Stimulated activated effector memory CD8-positive, alpha-beta T cell treated with anti-CD3 and anti-CD28 coated beads, Interleukin-12 subunit alpha, Interleukin-12 subunit beta, amount 100 ng/mL, for 72 hours (primary cell): ENCODE measurements at regions not wholly inside any gene's neighbourhood (a gene's known extent, or its start where the extent isn't known, plus 50 kb on each side); places are given as distances from the start of the nearest gene placed in this dataset.
"Not testable (repeated sequence)": the region's sequence is repeated elsewhere in the genome, so short reads cannot be mapped to it uniquely, and the experiment has no call there.

Source experiments
- ATAC-seq: fragments of 150-1000 bp; cut with Tn5 transposase; 2 replicates; pipeline ENCODE4 v1.10.0; 2021
- DNase-seq, 2 donors: peaks; one replicate each; pipeline ENCODE4 v3.0.0; 2021 to 2022; ENCODE audit warnings: low spot score in 2 of 2
- H3K27ac Mint-ChIP-seq: one replicate; pipeline ENCODE4 v1.8.0; 2022; ENCODE audit warnings: mild to moderate bottlenecking, mixed read lengths
- H3K36me3 Mint-ChIP-seq: one replicate; pipeline ENCODE4 v1.8.0; 2022; ENCODE audit warnings: mild to moderate bottlenecking, mixed read lengths
- H3K4me1 Mint-ChIP-seq: one replicate; pipeline ENCODE4 v1.8.0; 2022; ENCODE audit warnings: mixed read lengths
- H3K4me3 Mint-ChIP-seq: one replicate; pipeline ENCODE4 v1.8.0; 2022; ENCODE audit warnings: mild to moderate bottlenecking, mixed read lengths
- H3K9me3 Mint-ChIP-seq: one replicate; pipeline ENCODE4 v1.8.0; 2022; ENCODE audit warnings: mixed read lengths

GRCh38 chr7:87007038-87007437 is 52.4 kb downstream of the ELAPOR2 start:
- ATAC-seq = peak; percentile 78
- Mint-ChIP-seq H3K27ac (no peak overlapping the region), H3K4me1 (peaks cover 17% of the 10 kb centered on the region), H3K9me3 (no peaks in the 10 kb centered on the region), H3K36me3 (no peaks in the 10 kb centered on the region), H3K4me3 (no peak overlapping the region)
- DNase-seq = no peak

- H3K4me1 Mint-ChIP-seq = peaks cover 17% of the 10 kb centered on the region
- no peak overlapping the region for H3K4me3 Mint-ChIP-seq
- no peaks in the 10 kb centered on the region for H3K36me3 Mint-ChIP-seq
- no peaks in the 10 kb centered on the region for H3K9me3 Mint-ChIP-seq
- DNase-seq (no peak), ATAC-seq (no peak)
- H3K27ac Mint-ChIP-seq = no peak overlapping the region
These were observed 54.5 kb downstream of the ELAPOR2 start for GRCh38 chr7:87004956-87005355.

GRCh38 chr7:87003872-87004798 is 55.3 kb downstream of the ELAPOR2 start:
- ATAC-seq = peak; percentile 51
- Mint-ChIP-seq H3K27ac (no peak overlapping the region), H3K4me3 (no peak overlapping the region), H3K36me3 (no peaks in the 10 kb centered on the region), H3K4me1 (peaks cover 17% of the 10 kb centered on the region), H3K9me3 (no peaks in the 10 kb centered on the region)
- DNase-seq = no peak

- H3K9me3 Mint-ChIP-seq = no peaks in the 10 kb centered on the region
- DNase-seq = no peak
- H3K36me3 Mint-ChIP-seq = no peaks in the 10 kb centered on the region
- H3K27ac Mint-ChIP-seq = no peak overlapping the region
- H3K4me3 Mint-ChIP-seq = no peak overlapping the region
- peaks cover 8% of the 10 kb centered on the region for H3K4me1 Mint-ChIP-seq
- peak; percentile 21 for ATAC-seq
These were observed 58.2 kb downstream of the ELAPOR2 start for GRCh38 chr7:87001214-87001613.

DNA sequence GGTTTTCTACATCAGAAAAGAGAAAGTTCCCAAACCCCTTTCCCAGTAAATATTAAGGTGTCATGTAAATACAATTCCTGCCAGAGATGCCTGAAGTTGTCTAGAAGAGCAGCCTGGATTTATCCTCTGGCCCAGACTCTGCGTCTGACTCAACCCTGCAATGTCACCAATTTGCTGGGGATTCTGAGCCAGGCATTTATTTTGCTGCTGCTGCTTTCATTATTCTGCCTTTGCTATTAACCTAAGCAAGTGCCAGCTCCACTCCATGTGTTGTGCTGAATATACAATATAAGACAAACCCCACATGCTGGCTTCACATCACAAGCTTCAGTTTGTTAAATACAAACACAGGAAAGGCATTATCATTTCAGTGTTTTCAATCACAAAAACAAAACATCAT is 59.1 kb downstream of the ELAPOR2 start:
- DNase-seq = no peak
- ATAC-seq = no peak
- H3K36me3 Mint-ChIP-seq = no peaks in the 10 kb centered on the region
- H3K4me3 Mint-ChIP-seq = no peak overlapping the region
- peaks cover 8% of the 10 kb centered on the region for H3K4me1 Mint-ChIP-seq
- H3K27ac Mint-ChIP-seq = no peak overlapping the region
- no peaks in the 10 kb centered on the region for H3K9me3 Mint-ChIP-seq

GRCh38 chr7:86999750-87000149 is 59.7 kb downstream of the ELAPOR2 start:
- H3K4me3 Mint-ChIP-seq = no peak overlapping the region
- no peak for ATAC-seq
- DNase-seq = no peak
- H3K4me1 Mint-ChIP-seq = peaks cover 8% of the 10 kb centered on the region
- H3K9me3 Mint-ChIP-seq = no peaks in the 10 kb centered on the region
- H3K27ac Mint-ChIP-seq = no peak overlapping the region
- no peaks in the 10 kb centered on the region for H3K36me3 Mint-ChIP-seq

- DNase-seq = no peak
- no peak for ATAC-seq
- Mint-ChIP-seq H3K4me3 (no peak overlapping the region), H3K9me3 (no peaks in the 10 kb centered on the region), H3K27ac (no peak overlapping the region), H3K36me3 (no peaks in the 10 kb centered on the region), H3K4me1 (no peaks in the 10 kb centered on the region)
These were observed 63.6 kb downstream of the ELAPOR2 start for GRCh38 chr7:86995814-86996213.

- ATAC-seq = no peak
- no peak for DNase-seq
- Mint-ChIP-seq H3K4me1 (no peaks in the 10 kb centered on the region), H3K9me3 (no peaks in the 10 kb centered on the region), H3K27ac (no peak overlapping the region), H3K4me3 (no peak overlapping the region), H3K36me3 (no peaks in the 10 kb centered on the region)
These were observed 64.3 kb downstream of the ELAPOR2 start for GRCh38 chr7:86995052-86995725.

DNA sequence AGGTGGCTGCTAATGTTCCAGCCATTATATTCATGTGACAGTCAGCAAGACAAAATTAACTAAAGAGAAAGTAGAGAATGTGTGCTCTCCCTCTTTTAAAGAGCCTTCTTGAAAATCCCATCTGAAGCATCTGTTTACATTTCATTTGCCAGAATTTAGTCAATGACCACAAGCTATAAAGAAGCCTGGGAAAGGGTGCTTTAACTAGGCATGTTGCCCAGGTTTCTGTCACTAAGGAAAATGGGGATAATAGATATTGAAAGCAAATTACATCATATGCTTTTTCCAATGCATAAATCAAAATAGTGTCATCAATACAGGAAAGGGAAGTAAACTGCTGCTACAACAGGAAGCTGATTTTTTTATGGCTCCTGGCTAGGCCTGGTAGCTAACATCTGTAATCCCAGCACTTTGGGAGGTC is 67.7 kb downstream of the ELAPOR2 start:
- H3K36me3 Mint-ChIP-seq = no peaks in the 10 kb centered on the region
- no peak for DNase-seq
- no peaks in the 10 kb centered on the region for H3K9me3 Mint-ChIP-seq
- ATAC-seq = no peak
- no peak overlapping the region for H3K27ac Mint-ChIP-seq
- H3K4me3 Mint-ChIP-seq = no peak overlapping the region
- no peaks in the 10 kb centered on the region for H3K4me1 Mint-ChIP-seq

DNA sequence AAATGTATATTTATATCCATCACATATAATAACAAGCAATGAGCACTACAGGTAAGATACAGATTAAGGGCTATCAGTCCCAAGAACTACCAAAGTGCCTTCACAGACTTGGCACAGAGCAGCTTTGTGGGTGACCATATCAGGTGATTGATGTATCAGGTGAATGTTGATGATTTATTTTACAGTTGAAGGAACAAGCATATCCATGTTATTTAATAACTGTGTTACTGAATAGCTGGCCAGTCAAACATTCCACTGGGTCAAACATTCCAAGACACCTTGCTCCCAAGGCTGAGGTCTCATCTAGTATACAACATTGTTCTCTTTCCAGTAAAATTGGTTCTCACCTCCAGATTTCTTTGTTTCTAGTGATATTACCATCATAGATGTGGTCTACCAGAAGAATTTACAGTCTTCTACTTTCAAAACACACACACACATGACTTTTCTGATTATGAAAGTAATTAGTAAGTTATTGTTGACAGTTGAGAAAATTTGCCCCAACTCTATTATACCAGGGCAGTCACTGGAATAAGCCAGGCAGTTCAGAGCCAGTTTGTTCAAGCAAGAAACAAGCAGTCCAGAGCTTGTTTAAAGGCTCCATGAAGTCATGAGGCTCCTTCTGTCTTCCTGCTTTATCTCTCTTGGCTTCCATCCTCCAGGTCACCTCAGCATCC is 68.2 kb downstream of the ELAPOR2 start:
- no peaks in the 10 kb centered on the region for H3K4me1 Mint-ChIP-seq
- H3K27ac Mint-ChIP-seq = no peak overlapping the region
- ATAC-seq = no peak
- no peak for DNase-seq
- H3K9me3 Mint-ChIP-seq = no peaks in the 10 kb centered on the region
- no peaks in the 10 kb centered on the region for H3K36me3 Mint-ChIP-seq
- no peak overlapping the region for H3K4me3 Mint-ChIP-seq

- no peak overlapping the region for H3K4me3 Mint-ChIP-seq
- no peaks in the 10 kb centered on the region for H3K4me1 Mint-ChIP-seq
- no peak overlapping the region for H3K27ac Mint-ChIP-seq
- ATAC-seq (no peak), DNase-seq (no peak)
- peaks cover 3% of the 10 kb centered on the region for H3K9me3 Mint-ChIP-seq
- no peaks in the 10 kb centered on the region for H3K36me3 Mint-ChIP-seq
These were observed 70.0 kb downstream of the ELAPOR2 start for GRCh38 chr7:86989407-86989806.

- H3K36me3 Mint-ChIP-seq, DNase-seq, H3K4me3 Mint-ChIP-seq, H3K4me1 Mint-ChIP-seq, ATAC-seq, H3K27ac Mint-ChIP-seq, H3K9me3 Mint-ChIP-seq: not testable (repeated sequence)
These were observed 71.6 kb downstream of the ELAPOR2 start for GRCh38 chr7:86987834-86988233.

DNA sequence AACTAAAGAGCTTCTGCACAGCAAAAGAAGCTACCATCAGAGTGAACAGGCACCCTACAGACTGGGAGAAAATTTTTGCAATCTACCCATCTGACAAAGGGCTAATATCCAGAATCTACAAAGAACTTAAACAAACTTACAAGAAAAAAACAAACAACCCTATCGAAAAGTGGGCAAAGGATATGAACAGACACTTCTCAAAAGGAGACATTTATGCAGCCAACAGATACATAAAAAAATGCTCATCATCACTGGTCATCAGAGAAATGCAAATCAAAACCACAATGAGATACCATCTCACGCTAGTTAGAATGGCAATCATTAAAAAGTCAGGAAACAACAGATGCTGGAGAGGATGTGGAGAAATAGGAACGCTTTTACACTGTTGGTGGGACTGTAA is 72.1 kb downstream of the ELAPOR2 start:
- H3K27ac Mint-ChIP-seq, H3K9me3 Mint-ChIP-seq, DNase-seq, ATAC-seq, H3K4me3 Mint-ChIP-seq, H3K36me3 Mint-ChIP-seq, H3K4me1 Mint-ChIP-seq: not testable (repeated sequence)

DNA sequence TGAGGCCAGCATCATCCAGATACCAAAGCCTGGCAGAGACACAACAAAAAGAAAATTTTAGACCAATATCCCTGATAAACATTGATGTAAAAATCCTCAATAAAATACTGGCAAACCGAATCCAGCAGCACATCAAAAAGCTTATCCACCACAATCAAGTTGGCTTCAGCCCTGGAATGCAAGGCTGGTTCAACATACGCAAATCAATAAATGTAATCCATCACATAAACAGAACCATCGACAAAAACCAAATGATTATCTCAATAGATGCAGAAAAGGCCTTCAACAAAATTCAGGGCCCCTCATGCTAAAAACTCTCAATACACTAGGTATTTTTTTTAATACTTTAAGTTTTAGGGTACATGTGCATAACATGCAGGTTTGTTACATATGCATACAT is 74.1 kb downstream of the ELAPOR2 start:
- not testable (repeated sequence) for ATAC-seq, H3K9me3 Mint-ChIP-seq, DNase-seq, H3K27ac Mint-ChIP-seq, H3K36me3 Mint-ChIP-seq, H3K4me3 Mint-ChIP-seq
- peaks cover 12% of the 10 kb centered on the region for H3K4me1 Mint-ChIP-seq

GRCh38 chr7:86983654-86984053 is 75.8 kb downstream of the ELAPOR2 start:
- not testable (repeated sequence) for DNase-seq, H3K27ac Mint-ChIP-seq, H3K9me3 Mint-ChIP-seq, ATAC-seq, H3K36me3 Mint-ChIP-seq, H3K4me3 Mint-ChIP-seq
- H3K4me1 Mint-ChIP-seq = peaks cover 28% of the 10 kb centered on the region
